ENCODE measurements at regions not wholly inside any gene's neighbourhood (a gene's known extent, or its start where the extent isn't known, plus 50 kb on each side); places are given as distances from the start of the nearest gene placed in this dataset.

- H3K9me3 Mint-ChIP-seq: no peaks in the 10 kb centered on the region
- Histone ChIP-seq H4K8ac (replicated peaks; ENCODE audit: insufficient read length, low read depth, low read length) (no peak overlapping the region), H3K9ac (ENCODE audit: extremely low read depth, insufficient read length, low read length) (no peak overlapping the region), H4K91ac (ENCODE audit: insufficient read length, low read depth, low read length) (no peak overlapping the region), H3K18ac (ENCODE audit: insufficient read length, low read depth, low read length) (no peak overlapping the region), H3K79me1 (ENCODE audit: insufficient read depth, low read depth, low read length, poor library complexity, severe bottlenecking) (no peaks in the 10 kb centered on the region), H2BK15ac (ENCODE audit: low read depth, low read length) (no peak overlapping the region), H3K4me2 (ENCODE audit: insufficient read depth, insufficient read length, low read length) (no peak overlapping the region), H3T11ph (ENCODE audit: low read length) (no peak overlapping the region), H3K14ac (ENCODE audit: insufficient read depth, low read length) (no peak overlapping the region), H3K79me2 (ENCODE audit: insufficient read depth, low read length) (no peaks in the 10 kb centered on the region), H2BK120ac (ENCODE audit: low read depth, low read length, poor library complexity, severe bottlenecking) (no peak overlapping the region), H3K23me2 (ENCODE audit: insufficient read length, low read depth, low read length, poor library complexity, severe bottlenecking) (no peaks in the 10 kb centered on the region), H3K23ac (ENCODE audit: insufficient read length, low read depth, low read length) (no peak overlapping the region), H4K20me1 (ENCODE audit: control insufficient read depth, insufficient read depth, insufficient read length) (no peaks in the 10 kb centered on the region), H3K27ac (ENCODE audit: insufficient read length, low read depth, low read length) (no peak overlapping the region), H3K4me1 (ENCODE audit: insufficient read depth, low read length) (no peaks in the 10 kb centered on the region), H2BK12ac (ENCODE audit: insufficient read length, low read depth, low read length) (no peak overlapping the region), H4K5ac (ENCODE audit: insufficient read length, low read depth, low read length) (no peak overlapping the region), H3K56ac (ENCODE audit: insufficient read length, low read depth, low read length) (no peak overlapping the region), H3K27me3 (ENCODE audit: insufficient read depth, low read length) (no peaks in the 10 kb centered on the region), H2BK5ac (ENCODE audit: insufficient read length, low read length) (no peak overlapping the region), H2AFZ (ENCODE audit: low read length) (no peak overlapping the region), H3K9me3 (ENCODE audit: control insufficient read depth, low read depth, low read length) (no peaks in the 10 kb centered on the region), H2BK20ac (ENCODE audit: low read depth, low read length, poor library complexity, severe bottlenecking) (no peak overlapping the region), H3K4ac (ENCODE audit: low read depth, low read length) (no peak overlapping the region), H2AK5ac (ENCODE audit: insufficient read length, low read length) (no peak overlapping the region)
- TF ChIP-seq CTCF (conservative IDR thresholded peaks at IDR 0.05): no peak
- H3K4me3 Mint-ChIP-seq: no peak overlapping the region
- H3K36me3 Mint-ChIP-seq (ENCODE audit: insufficient read depth in 1 of 3, low read depth in 3 of 3): no peaks in the 10 kb centered on the region
- H3K4me1 Mint-ChIP-seq: no peaks in the 10 kb centered on the region
- WGBS (ENCODE audit: extremely low coverage, insufficient read length, low lambda C conversion rate): no CpG with 5 or more reads among the region's 8 CpGs
- H3K27ac Mint-ChIP-seq: no peak overlapping the region
- H3K27me3 Mint-ChIP-seq (ENCODE audit: low read depth): no peaks in the 10 kb centered on the region
- no peak for DNase-seq
Observed at GRCh38 chr2:133776936-133777573, 208.8 kb upstream of the NCKAP5 start.
